SK-N-SH (cell line): ENCODE measurements at regions not wholly inside any gene's neighbourhood (a gene's known extent, or its start where the extent isn't known, plus 50 kb on each side); places are given as distances from the start of the nearest gene placed in this dataset.

Experiments used
- CTCF ChIA-PET: fragments of 300-600, 350-600 bp; formaldehyde crosslinking; extraction: SDS; loops from one replicate; lab custom pipeline; 2021; lab: Yijun Ruan, JAX
- POLR2A ChIA-PET: fragments of 350-600 bp; sonication (Branson Sonifier 250); formaldehyde crosslinking; extraction: SDS; loops from one replicate; lab custom pipeline; 2020; ENCODE audit warnings: antibody characterized with exemption, inconsistent platforms; lab: Yijun Ruan, JAX
- DNase-seq: peaks from one replicate; pipeline ENCODE4 v3.0.0; 2012
- H2AFZ ChIP-seq: fragments of 200-600 bp; sonication (generic); 2 replicates; pipeline ENCODE4 v1.8.1; 2016; ENCODE audit warnings: antibody characterized with exemption, mild to moderate bottlenecking, low read depth
- H3F3A ChIP-seq: fragments of 200-600 bp; sonication (generic); replicated peaks from 2 replicates; pipeline ENCODE3; 2016; ENCODE audit warnings: antibody characterized with exemption, mild to moderate bottlenecking; ENCODE audit not compliant: insufficient read depth
- H3K27ac ChIP-seq, 2 experiments: fragments of 200-500 bp in 1 of 2; fragments of 200-600 bp in 1 of 2; sonication (Bioruptor generic) in 1 of 2; sonication (generic), shearing (Covaris generic) in 1 of 2; 2 replicates each; pipeline versions ENCODE4 v1.5.1 to v1.6.1; 2014 to 2016; ENCODE audit warnings: low read depth in 2 of 2, inconsistent platforms in 1 of 2, low read length in 1 of 2, mild to moderate bottlenecking in 1 of 2, mixed read lengths in 1 of 2
- H3K27me3 ChIP-seq: fragments of 200-600 bp; sonication (generic), shearing (Covaris generic); 2 replicates; pipeline ENCODE4 v1.6.1; 2016; ENCODE audit warnings: mixed run types; ENCODE audit not compliant: insufficient read depth
- H3K36me3 ChIP-seq, 2 experiments: fragments of 200-500 bp in 1 of 2; fragments of 200-600 bp in 1 of 2; sonication (Bioruptor generic) in 1 of 2; sonication (generic) in 1 of 2; replicated peaks in 1 of 2; 2 replicates each; pipeline versions ENCODE3 to v1.5.1; 2014 to 2016; ENCODE audit warnings: low read length in 1 of 2, mild to moderate bottlenecking in 1 of 2; ENCODE audit not compliant: insufficient read depth in 2 of 2, control insufficient read depth in 1 of 2
- H3K4me1 ChIP-seq, 2 experiments: fragments of 200-500 bp in 1 of 2; fragments of 200-600 bp in 1 of 2; sonication (Bioruptor generic) in 1 of 2; sonication (generic), shearing (Covaris generic) in 1 of 2; 2 replicates each; pipeline versions ENCODE4 v1.5.1 to v1.6.1; 2014 to 2016; ENCODE audit warnings: low read depth in 1 of 2, low read length in 1 of 2, mixed run types in 1 of 2; ENCODE audit not compliant: insufficient read depth in 2 of 2, control insufficient read depth in 1 of 2
- H3K4me2 ChIP-seq: fragments of 200-600 bp; sonication (generic), shearing (Covaris generic); 2 replicates; pipeline ENCODE4 v1.6.1; 2017; ENCODE audit warnings: mixed run types
- H3K4me3 ChIP-seq, 2 experiments: fragments of 200-500 bp in 1 of 2; fragments of 200-600 bp in 1 of 2; sonication (Bioruptor generic) in 1 of 2; sonication (generic), shearing (Covaris generic) in 1 of 2; 2 replicates each; pipeline versions ENCODE4 v1.5.1 to v1.8.1; 2014 to 2016; ENCODE audit warnings: low read depth in 2 of 2, inconsistent platforms in 1 of 2, low read length in 1 of 2, mild to moderate bottlenecking in 1 of 2, mixed read lengths in 1 of 2, moderate library complexity in 1 of 2
- H3K79me2 ChIP-seq: fragments of 200-600 bp; sonication (generic); 2 replicates; pipeline ENCODE4 v1.8.1; 2017; ENCODE audit warnings: mild to moderate bottlenecking; ENCODE audit not compliant: insufficient read depth
- H3K9ac ChIP-seq: fragments of 200-600 bp; sonication (generic); 2 replicates; pipeline ENCODE4 v1.6.1; 2017; ENCODE audit warnings: mixed run types
- H3K9me2 ChIP-seq: fragments of 200-600 bp; sonication (generic); 2 replicates; pipeline ENCODE4 v1.6.1; 2017; ENCODE audit warnings: mixed run types
- H3K9me3 ChIP-seq: fragments of 200-600 bp; sonication (generic); 2 replicates; pipeline ENCODE4 v1.6.1; 2017; ENCODE audit warnings: mixed run types, mild to moderate bottlenecking, moderate library complexity
- H4K20me1 ChIP-seq: fragments of 200-600 bp; sonication (generic); 2 replicates; pipeline ENCODE4 v1.6.1; 2017; ENCODE audit warnings: mild to moderate bottlenecking, mixed run types; ENCODE audit not compliant: insufficient read depth
- EZH2phosphoT487 ChIP-seq: fragments of 200-600 bp; sonication (generic); IDR thresholded peaks from 2 replicates; pipeline ENCODE4 v1.6.1; 2017; ENCODE audit warnings: low read depth, mixed run types, mild to moderate bottlenecking, antibody characterized with exemption, moderate library complexity, borderline replicate concordance
- FOSL2 ChIP-seq: IDR thresholded peaks from 2 replicates; pipeline ENCODE4 v1.4.0; 2012; ENCODE audit warnings: low read depth, mild to moderate bottlenecking, moderate library complexity, borderline replicate concordance
- GABPA ChIP-seq: IDR thresholded peaks from 2 replicates; pipeline ENCODE4 v1.4.0; 2012; ENCODE audit warnings: low read depth, mild to moderate bottlenecking
- JUND ChIP-seq: IDR thresholded peaks from 2 replicates; pipeline ENCODE4 v1.4.0; 2012
- MEF2A ChIP-seq: IDR thresholded peaks from 2 replicates; pipeline ENCODE4 v1.4.0; 2012; ENCODE audit warnings: low read depth, borderline replicate concordance
- MXI1 ChIP-seq: IDR thresholded peaks from 2 replicates; pipeline ENCODE4 v1.6.1; 2012; ENCODE audit warnings: mild to moderate bottlenecking, low read depth, low read length, improper control_type of control experiment
- RAD21 ChIP-seq: IDR thresholded peaks from 2 replicates; pipeline ENCODE4 v1.6.1; 2012; ENCODE audit warnings: mild to moderate bottlenecking, low read length
- RCOR1 ChIP-seq: fragments of 150-350 bp; IDR thresholded peaks from 2 replicates; pipeline ENCODE4 v1.6.1; 2017; ENCODE audit warnings: antibody characterized with exemption, low read length
- RXRA ChIP-seq: IDR thresholded peaks from 2 replicates; pipeline ENCODE4 v1.4.0; 2012; ENCODE audit warnings: low read depth, mild to moderate bottlenecking, borderline replicate concordance
- WGBS: methylation state at CpG from one replicate; pipeline ENCODE4 v1.1.6; 2017; ENCODE audit warnings: low lambda C conversion rate; 5-methylcytosine and 5-hydroxymethylcytosine counted together
- TF ChIP-seq, protein P1 (sequence below): IDR thresholded peaks from 2 replicates; pipeline ENCODE4 v1.6.1; 2012; ENCODE audit warnings: mild to moderate bottlenecking, low read depth, low read length, moderate library complexity
- TF ChIP-seq, protein P2 (sequence below): IDR thresholded peaks from 2 replicates; pipeline ENCODE4 v1.4.0; 2012; ENCODE audit warnings: low read depth
- TF ChIP-seq, protein P3 (sequence below): fragments of 150-350 bp; IDR thresholded peaks from 2 replicates; pipeline ENCODE4 v1.6.1; 2017; ENCODE audit warnings: antibody characterized with exemption, low read length, low read depth, borderline replicate concordance

DNA sequence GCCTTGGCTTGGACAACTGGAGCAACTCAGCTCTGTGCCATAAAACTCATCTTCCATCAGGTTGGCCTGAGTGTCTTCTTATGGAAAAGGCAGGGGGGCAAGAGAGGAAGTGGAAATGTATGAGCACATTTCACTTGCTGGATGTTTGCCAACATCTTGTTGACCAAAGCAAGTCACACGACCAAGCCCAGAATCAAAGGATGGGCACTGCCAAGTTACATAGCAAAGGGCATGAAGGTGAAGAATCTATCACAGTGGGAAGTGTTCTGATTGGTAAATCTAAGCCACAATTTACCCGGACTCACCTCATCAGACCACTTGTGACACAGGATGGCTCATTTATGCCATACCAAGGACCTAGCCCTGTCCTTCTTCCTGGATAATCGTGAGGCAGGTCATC, 310.5 kb upstream of the IRX5 start (continued):
- TF ChIP-seq, protein P1, sequence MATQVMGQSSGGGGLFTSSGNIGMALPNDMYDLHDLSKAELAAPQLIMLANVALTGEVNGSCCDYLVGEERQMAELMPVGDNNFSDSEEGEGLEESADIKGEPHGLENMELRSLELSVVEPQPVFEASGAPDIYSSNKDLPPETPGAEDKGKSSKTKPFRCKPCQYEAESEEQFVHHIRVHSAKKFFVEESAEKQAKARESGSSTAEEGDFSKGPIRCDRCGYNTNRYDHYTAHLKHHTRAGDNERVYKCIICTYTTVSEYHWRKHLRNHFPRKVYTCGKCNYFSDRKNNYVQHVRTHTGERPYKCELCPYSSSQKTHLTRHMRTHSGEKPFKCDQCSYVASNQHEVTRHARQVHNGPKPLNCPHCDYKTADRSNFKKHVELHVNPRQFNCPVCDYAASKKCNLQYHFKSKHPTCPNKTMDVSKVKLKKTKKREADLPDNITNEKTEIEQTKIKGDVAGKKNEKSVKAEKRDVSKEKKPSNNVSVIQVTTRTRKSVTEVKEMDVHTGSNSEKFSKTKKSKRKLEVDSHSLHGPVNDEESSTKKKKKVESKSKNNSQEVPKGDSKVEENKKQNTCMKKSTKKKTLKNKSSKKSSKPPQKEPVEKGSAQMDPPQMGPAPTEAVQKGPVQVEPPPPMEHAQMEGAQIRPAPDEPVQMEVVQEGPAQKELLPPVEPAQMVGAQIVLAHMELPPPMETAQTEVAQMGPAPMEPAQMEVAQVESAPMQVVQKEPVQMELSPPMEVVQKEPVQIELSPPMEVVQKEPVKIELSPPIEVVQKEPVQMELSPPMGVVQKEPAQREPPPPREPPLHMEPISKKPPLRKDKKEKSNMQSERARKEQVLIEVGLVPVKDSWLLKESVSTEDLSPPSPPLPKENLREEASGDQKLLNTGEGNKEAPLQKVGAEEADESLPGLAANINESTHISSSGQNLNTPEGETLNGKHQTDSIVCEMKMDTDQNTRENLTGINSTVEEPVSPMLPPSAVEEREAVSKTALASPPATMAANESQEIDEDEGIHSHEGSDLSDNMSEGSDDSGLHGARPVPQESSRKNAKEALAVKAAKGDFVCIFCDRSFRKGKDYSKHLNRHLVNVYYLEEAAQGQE: no peak
- TF ChIP-seq, protein P2, sequence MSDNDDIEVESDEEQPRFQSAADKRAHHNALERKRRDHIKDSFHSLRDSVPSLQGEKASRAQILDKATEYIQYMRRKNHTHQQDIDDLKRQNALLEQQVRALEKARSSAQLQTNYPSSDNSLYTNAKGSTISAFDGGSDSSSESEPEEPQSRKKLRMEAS: no peak
- no peak for TF ChIP-seq RAD21

DNA sequence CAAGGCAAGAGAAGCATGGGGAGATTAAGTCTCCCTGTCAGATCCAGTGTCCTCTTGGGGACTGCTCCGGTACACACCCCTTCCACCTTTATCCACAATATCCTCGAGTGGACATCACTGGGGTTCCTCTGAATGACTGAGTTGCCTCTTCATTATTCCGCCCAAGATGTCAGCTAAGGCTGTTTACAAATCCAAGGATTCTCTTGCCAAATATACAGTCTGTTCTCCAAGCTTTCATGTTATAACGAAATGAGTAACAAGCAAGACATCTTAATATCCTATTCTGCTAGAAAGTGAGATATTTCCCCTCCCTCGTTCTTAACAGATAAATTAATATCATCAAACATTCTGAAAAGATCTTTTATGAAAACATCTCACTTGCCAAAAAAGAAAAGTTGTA, 314.1 kb upstream of the IRX5 start:
- no peaks in the 10 kb centered on the region for H3K9me2 ChIP-seq
- no peaks in the 10 kb centered on the region for H3K79me2 ChIP-seq
- H4K20me1 ChIP-seq: no peaks in the 10 kb centered on the region
- POLR2A ChIA-PET: no interaction called here
- CTCF ChIA-PET: interaction anchor here (0.9 to 1.0 kb wide), 2 partner anchors 16 to 249 kb away, joined by 3 to 4 read pairs; no protein-coding TSS in a partner anchor
- no peak overlapping the region for H3K27ac ChIP-seq
- WGBS: 37% methylated on average over 5 of the region's 5 CpGs
- no peaks in the 10 kb centered on the region for H3F3A ChIP-seq
- H2AFZ ChIP-seq: no peak overlapping the region
- no peak for DNase-seq
- no peaks in the 10 kb centered on the region for H3K36me3 ChIP-seq
- H3K4me2 ChIP-seq: no peak overlapping the region
- H3K4me1 ChIP-seq: no peaks in the 10 kb centered on the region
- no peaks in the 10 kb centered on the region for H3K27me3 ChIP-seq
- H3K9me3 ChIP-seq: no peaks in the 10 kb centered on the region
- no peak overlapping the region for H3K9ac ChIP-seq
- TF ChIP-seq, protein P1: no peak
- TF ChIP-seq FOSL2 (no peak), MXI1 (no peak), RXRA (no peak), MEF2A (no peak), JUND (no peak), RCOR1 (no peak), EZH2phosphoT487 (no peak), GABPA (no peak)
- TF ChIP-seq, protein P3, sequence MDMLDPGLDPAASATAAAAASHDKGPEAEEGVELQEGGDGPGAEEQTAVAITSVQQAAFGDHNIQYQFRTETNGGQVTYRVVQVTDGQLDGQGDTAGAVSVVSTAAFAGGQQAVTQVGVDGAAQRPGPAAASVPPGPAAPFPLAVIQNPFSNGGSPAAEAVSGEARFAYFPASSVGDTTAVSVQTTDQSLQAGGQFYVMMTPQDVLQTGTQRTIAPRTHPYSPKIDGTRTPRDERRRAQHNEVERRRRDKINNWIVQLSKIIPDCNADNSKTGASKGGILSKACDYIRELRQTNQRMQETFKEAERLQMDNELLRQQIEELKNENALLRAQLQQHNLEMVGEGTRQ: no peak
- no peak overlapping the region for H3K4me3 ChIP-seq
